ENCODE measurements at regions not wholly inside any gene's neighbourhood (a gene's known extent, or its start where the extent isn't known, plus 50 kb on each side); places are given as distances from the start of the nearest gene placed in this dataset.
"Not testable (repeated sequence)": the region's sequence is repeated elsewhere in the genome, so short reads cannot be mapped to it uniquely, and the experiment has no call there.

- no peak for DNase-seq (ENCODE audit: low read depth, low spot score)
Observed at GRCh38 chr2:122011493-122012270, 256.2 kb downstream of the TSN start.

- no peak for DNase-seq (ENCODE audit: low read depth, low spot score)
Observed at GRCh38 chr2:122018736-122019135, 263.3 kb downstream of the TSN start.

- DNase-seq (ENCODE audit: low read depth, low spot score): no peak
Observed at GRCh38 chr2:122019724-122020123, 264.3 kb downstream of the TSN start.

GRCh38 chr2:122020377-122020776 is 264.9 kb downstream of the TSN start:
- no peak for DNase-seq (ENCODE audit: low read depth, low spot score)

- DNase-seq (ENCODE audit: low read depth, low spot score): no peak
Observed at GRCh38 chr2:122021941-122022340, 266.5 kb downstream of the TSN start.

GRCh38 chr2:122022531-122022930 is 267.1 kb downstream of the TSN start:
- DNase-seq (ENCODE audit: low read depth, low spot score): no peak

GRCh38 chr2:122023059-122023864 is 267.8 kb downstream of the TSN start:
- no peak for DNase-seq (ENCODE audit: low read depth, low spot score)

- no peak for DNase-seq (ENCODE audit: low read depth, low spot score)
Observed at GRCh38 chr2:122027510-122028217, 272.2 kb downstream of the TSN start.

- DNase-seq (ENCODE audit: low read depth, low spot score): peak; percentile 67
Observed at GRCh38 chr2:122028371-122029100, 273.1 kb downstream of the TSN start.

- no peak for DNase-seq (ENCODE audit: low read depth, low spot score)
Observed at GRCh38 chr2:122029456-122029855, 274.0 kb downstream of the TSN start.

GRCh38 chr2:122029945-122030344 is 274.5 kb downstream of the TSN start:
- DNase-seq (ENCODE audit: low read depth, low spot score): no peak

GRCh38 chr2:122031544-122032263 is 276.3 kb downstream of the TSN start:
- DNase-seq (ENCODE audit: low read depth, low spot score): no peak

GRCh38 chr2:122032264-122032645 is 276.8 kb downstream of the TSN start:
- no peak for DNase-seq (ENCODE audit: low read depth, low spot score)

GRCh38 chr2:122033778-122034177 is 278.3 kb downstream of the TSN start:
- DNase-seq (ENCODE audit: low read depth, low spot score): peak; percentile 11

GRCh38 chr2:122034344-122034743 is 278.9 kb downstream of the TSN start:
- DNase-seq (ENCODE audit: low read depth, low spot score): no peak

- no peak for DNase-seq (ENCODE audit: low read depth, low spot score)
Observed at GRCh38 chr2:122034777-122035176, 279.3 kb downstream of the TSN start.

- not testable (repeated sequence) for DNase-seq (ENCODE audit: low read depth, low spot score)
Observed at GRCh38 chr2:122038816-122039215, 283.4 kb downstream of the TSN start.

GRCh38 chr2:122041455-122041854 is 286.0 kb downstream of the TSN start:
- DNase-seq (ENCODE audit: low read depth, low spot score): no peak

GRCh38 chr2:122051659-122052058 is 296.2 kb downstream of the TSN start:
- DNase-seq (ENCODE audit: low read depth, low spot score): not testable (repeated sequence)

GRCh38 chr2:122055521-122055931 is 300.1 kb downstream of the TSN start:
- DNase-seq (ENCODE audit: low read depth, low spot score): no peak

GRCh38 chr2:122056853-122057252 is 301.4 kb downstream of the TSN start:
- DNase-seq (ENCODE audit: low read depth, low spot score): no peak

All from astrocyte of the hippocampus (primary cell).